ENCODE measurements at regions not wholly inside any gene's neighbourhood (a gene's known extent, or its start where the extent isn't known, plus 50 kb on each side); places are given as distances from the start of the nearest gene placed in this dataset.

- TF ChIP-seq MAX (IDR thresholded peaks at IDR 0.05) (no peak), RAD21 (IDR thresholded peaks at IDR 0.05; ENCODE audit: low read depth) (no peak), REST (IDR thresholded peaks at IDR 0.05; ENCODE audit: low read depth) (no peak), CTCF (IDR thresholded peaks at IDR 0.05 in 2 of 3, conservative IDR thresholded peaks at IDR 0.05 in 1 of 3; ENCODE audit: borderline replicate concordance in 1 of 3, insufficient read depth in 1 of 3, low read depth in 2 of 3, low read length in 2 of 3) (no peak), ZFX (IDR thresholded peaks at IDR 0.05) (no peak), POLR2A (IDR thresholded peaks at IDR 0.05; ENCODE audit: borderline replicate concordance, extremely low read depth, insufficient read depth, insufficient read length) (no peak), EZH2 (IDR thresholded peaks at IDR 0.05) (no peak), TCF7L2 (IDR thresholded peaks at IDR 0.05; ENCODE audit: borderline replicate concordance, extremely low read depth, insufficient read depth, insufficient read length) (no peak), CBX3 (IDR thresholded peaks at IDR 0.05; ENCODE audit: low read depth) (no peak), YY1 (IDR thresholded peaks at IDR 0.05; ENCODE audit: extremely low read depth, insufficient replicate concordance, low read depth, low read length) (no peak), CEBPB (IDR thresholded peaks at IDR 0.05; ENCODE audit: low read depth) (no peak), POLR2AphosphoS5 (IDR thresholded peaks at IDR 0.05; ENCODE audit: low read depth, low read length) (no peak), ZBTB33 (IDR thresholded peaks at IDR 0.05; ENCODE audit: extremely low read depth, insufficient replicate concordance, low read length) (no peak), SP1 (IDR thresholded peaks at IDR 0.05; ENCODE audit: low read depth) (no peak)
Observed at GRCh38 chr11:69370984-69371709, 77.2 kb downstream of the MYEOV start.
